CD4-positive, alpha-beta T cell (primary cell): ENCODE measurements at regions not wholly inside any gene's neighbourhood (a gene's known extent, or its start where the extent isn't known, plus 50 kb on each side); places are given as distances from the start of the nearest gene placed in this dataset.

ENCODE experiments used
- ATAC-seq: fragments of 200-7000 bp; cut with Tn5 transposase; one replicate; pipeline ENCODE4 v1.10.0; 2022; ENCODE audit warnings: mild to moderate bottlenecking; ENCODE audit not compliant: poor library complexity
- CTCF ChIA-PET: fragments of 350-600 bp; sonication (Branson Sonifier 250); formaldehyde crosslinking; loops from one replicate; lab custom pipeline; 2021; ENCODE audit warnings: antibody characterized with exemption, inconsistent platforms; lab: Charles Lee
- POLR2A ChIA-PET: fragments of 350-600 bp; sonication (Branson Sonifier 250); formaldehyde crosslinking; loops from one replicate; lab custom pipeline; 2021; ENCODE audit warnings: antibody characterized with exemption, inconsistent platforms; lab: Charles Lee
- DNase-seq, 14 experiments: peaks; one replicate each; pipeline ENCODE4 v3.0.0-alpha.2; 2013 to 2020; ENCODE audit warnings: mixed read lengths in 2 of 14
- H3K27ac ChIP-seq, 2 donors: one replicate each; pipeline versions ENCODE4 v1.5.1 to v1.7.0; 2013; ENCODE audit warnings: low read length in 2 of 2, low read depth in 1 of 2, mild to moderate bottlenecking in 1 of 2
- H3K27me3 ChIP-seq, 2 experiments: 1 replicate in 1 of 2; 2 replicates in 1 of 2; pipeline versions ENCODE4 v1.6.1 to v1.7.0; 2013; ENCODE audit warnings: low read length in 2 of 2, control low read depth in 1 of 2, mild to moderate bottlenecking in 1 of 2, moderate library complexity in 1 of 2; ENCODE audit not compliant: insufficient read depth in 2 of 2, control insufficient read depth in 1 of 2
- H3K36me3 ChIP-seq: one replicate; pipeline ENCODE4 v1.6.1; 2013; ENCODE audit warnings: low read length, control low read depth; ENCODE audit not compliant: insufficient read depth
- H3K4me1 ChIP-seq: one replicate; pipeline ENCODE4 v1.6.1; 2013; ENCODE audit warnings: low read length, control low read depth; ENCODE audit not compliant: insufficient read depth
- H3K4me3 ChIP-seq: one replicate; pipeline ENCODE4 v1.5.1; 2013; ENCODE audit warnings: mild to moderate bottlenecking, low read length, moderate library complexity
- H3K9me3 ChIP-seq, 2 experiments: 1 replicate in 1 of 2; 2 replicates in 1 of 2; pipeline versions ENCODE4 v1.6.1 to v1.7.0; 2013; ENCODE audit warnings: low read length in 2 of 2, mild to moderate bottlenecking in 2 of 2, control low read depth in 1 of 2, moderate library complexity in 1 of 2; ENCODE audit not compliant: control insufficient read depth in 1 of 2, insufficient read depth in 1 of 2
- H3K27ac Mint-ChIP-seq: one replicate; pipeline ENCODE4 v1.8.0; 2020; ENCODE audit warnings: mixed read lengths
- H3K27me3 Mint-ChIP-seq: one replicate; pipeline ENCODE4 v1.8.0; 2021; ENCODE audit warnings: mixed read lengths
- H3K36me3 Mint-ChIP-seq: one replicate; pipeline ENCODE4 v1.8.0; 2021; ENCODE audit warnings: low read depth, mixed read lengths
- H3K4me1 Mint-ChIP-seq: one replicate; pipeline ENCODE4 v1.8.0; 2021; ENCODE audit warnings: low read depth, mixed read lengths
- H3K4me3 Mint-ChIP-seq: one replicate; pipeline ENCODE4 v1.8.0; 2020; ENCODE audit warnings: mild to moderate bottlenecking, mixed read lengths
- H3K9me3 Mint-ChIP-seq: one replicate; pipeline ENCODE4 v1.8.0; 2020; ENCODE audit warnings: mixed read lengths
- intact Hi-C, 2 experiments: fragments of 100-400 bp; cut with DNase I in 1 of 2; cut with micrococcal nuclease in 1 of 2; formaldehyde crosslinking; loops; one replicate each; pipeline versions ENCODE4 v1.15.1 to v1.9.0; 2023 to 2025; cut with DNase I, micrococcal nuclease
- TF ChIP-seq, protein P1 (sequence below): fragments of 200-600 bp; IDR thresholded peaks from one replicate; pipeline ENCODE4 v1.8.0; 2022; ENCODE audit warnings: antibody characterized with exemption, mild to moderate bottlenecking

- DNase-seq (no peak), ATAC-seq (no peak)
- peaks cover 34% of the 10 kb centered on the region for H3K27me3 Mint-ChIP-seq
- no peak overlapping the region for H3K27ac Mint-ChIP-seq
- no peaks in the 10 kb centered on the region for H3K4me1 Mint-ChIP-seq
- H3K4me3 Mint-ChIP-seq, result no peak overlapping the region
- ChIA-PET CTCF (no interaction called here), POLR2A (no interaction called here)
- Histone ChIP-seq H3K4me1 (no peaks in the 10 kb centered on the region), H3K9me3 (no peaks in the 10 kb centered on the region), H3K36me3 (no peaks in the 10 kb centered on the region), H3K27me3 (peaks cover 4 to 19% of the 10 kb centered on the region in 2 experiments), H3K4me3 (no peak overlapping the region), H3K27ac (no peak overlapping the region)
- intact Hi-C loops, result no loop called here
- TF ChIP-seq, protein P1, sequence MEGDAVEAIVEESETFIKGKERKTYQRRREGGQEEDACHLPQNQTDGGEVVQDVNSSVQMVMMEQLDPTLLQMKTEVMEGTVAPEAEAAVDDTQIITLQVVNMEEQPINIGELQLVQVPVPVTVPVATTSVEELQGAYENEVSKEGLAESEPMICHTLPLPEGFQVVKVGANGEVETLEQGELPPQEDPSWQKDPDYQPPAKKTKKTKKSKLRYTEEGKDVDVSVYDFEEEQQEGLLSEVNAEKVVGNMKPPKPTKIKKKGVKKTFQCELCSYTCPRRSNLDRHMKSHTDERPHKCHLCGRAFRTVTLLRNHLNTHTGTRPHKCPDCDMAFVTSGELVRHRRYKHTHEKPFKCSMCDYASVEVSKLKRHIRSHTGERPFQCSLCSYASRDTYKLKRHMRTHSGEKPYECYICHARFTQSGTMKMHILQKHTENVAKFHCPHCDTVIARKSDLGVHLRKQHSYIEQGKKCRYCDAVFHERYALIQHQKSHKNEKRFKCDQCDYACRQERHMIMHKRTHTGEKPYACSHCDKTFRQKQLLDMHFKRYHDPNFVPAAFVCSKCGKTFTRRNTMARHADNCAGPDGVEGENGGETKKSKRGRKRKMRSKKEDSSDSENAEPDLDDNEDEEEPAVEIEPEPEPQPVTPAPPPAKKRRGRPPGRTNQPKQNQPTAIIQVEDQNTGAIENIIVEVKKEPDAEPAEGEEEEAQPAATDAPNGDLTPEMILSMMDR, result no peak
- H3K9me3 Mint-ChIP-seq, result peaks cover 4% of the 10 kb centered on the region
- no peaks in the 10 kb centered on the region for H3K36me3 Mint-ChIP-seq
Measured at GRCh38 chr1:5634893-5635292, 357.3 kb downstream of the NPHP4 start.

DNA sequence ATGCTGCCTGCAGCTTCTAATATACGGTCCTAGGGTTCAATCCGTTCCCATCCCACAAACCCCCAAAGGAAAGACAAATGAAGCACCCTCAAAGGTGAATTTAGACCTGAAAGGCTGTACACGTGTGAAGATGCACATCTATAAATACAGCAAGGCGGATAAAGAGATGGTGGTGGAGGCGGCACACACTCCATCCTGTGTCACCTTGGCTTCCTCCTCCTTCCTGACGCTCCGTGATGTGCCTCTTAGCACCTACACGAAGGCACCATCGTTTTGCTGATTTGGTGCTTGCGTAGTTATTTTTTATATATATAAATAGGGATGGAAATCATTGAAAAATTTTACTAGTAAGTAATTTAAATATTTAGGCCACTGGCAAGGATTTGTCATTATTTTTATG is 359.4 kb downstream of the NPHP4 start:
- H3K9me3 ChIP-seq, result no peaks in the 10 kb centered on the region
- H3K36me3 Mint-ChIP-seq, result no peaks in the 10 kb centered on the region
- peaks cover 27% of the 10 kb centered on the region for H3K27me3 Mint-ChIP-seq

GRCh38 chr1:5632224-5632623 is 360.0 kb downstream of the NPHP4 start:
- Mint-ChIP-seq H3K4me1 (no peaks in the 10 kb centered on the region), H3K9me3 (peaks cover 3% of the 10 kb centered on the region), H3K27ac (no peak overlapping the region), H3K27me3 (peaks cover 26% of the 10 kb centered on the region), H3K4me3 (no peak overlapping the region), H3K36me3 (no peaks in the 10 kb centered on the region)
- ATAC-seq, result no peak
- intact Hi-C loops, result no loop called here
- Histone ChIP-seq H3K27me3 (peaks cover 0 to 14% of the 10 kb centered on the region in 2 experiments), H3K36me3 (no peaks in the 10 kb centered on the region), H3K4me3 (no peak overlapping the region), H3K9me3 (no peaks in the 10 kb centered on the region), H3K4me1 (no peaks in the 10 kb centered on the region), H3K27ac (no peak overlapping the region)
- CTCF ChIA-PET, result no interaction called here
- POLR2A ChIA-PET, result no interaction called here
- DNase-seq, result no peak
- TF ChIP-seq, protein P1, result no peak

More for the DNA sequence above, 359.4 kb downstream of the NPHP4 start:
- H3K27me3 ChIP-seq, result peaks cover under 1 to 16% of the 10 kb centered on the region in 2 experiments
- no peaks in the 10 kb centered on the region for H3K4me1 ChIP-seq
- Mint-ChIP-seq H3K4me3 (no peak overlapping the region), H3K27ac (no peak overlapping the region), H3K9me3 (peaks cover 4% of the 10 kb centered on the region), H3K4me1 (no peaks in the 10 kb centered on the region)
- H3K36me3 ChIP-seq, result no peaks in the 10 kb centered on the region
- no peak for DNase-seq
- POLR2A ChIA-PET, result no interaction called here
- intact Hi-C loops, result no loop called here
- TF ChIP-seq, protein P1, result no peak
- no peak overlapping the region for H3K4me3 ChIP-seq
- no peak overlapping the region for H3K27ac ChIP-seq
- ATAC-seq, result no peak
- CTCF ChIA-PET, result no interaction called here
